GM18508 (cell line): ENCODE measurements at regions not wholly inside any gene's neighbourhood (a gene's known extent, or its start where the extent isn't known, plus 50 kb on each side); places are given as distances from the start of the nearest gene placed in this dataset.
"Not testable (repeated sequence)": the region's sequence is repeated elsewhere in the genome, so short reads cannot be mapped to it uniquely, and the experiment has no call there.

Source experiments
- ATAC-seq: cut with Tn5 transposase; IDR thresholded peaks from one replicate; pipeline ENCODE4 v1.9.1; 2021; ENCODE audit warnings: moderate number of reproducible peaks; ENCODE audit not compliant: insufficient read depth, unreplicated experiment

- no peak for ATAC-seq
These were observed 1607.1 kb downstream of the REEP3 start for GRCh38 chr10:65128277-65128676.

GRCh38 chr10:65130162-65130758, 1609.1 kb downstream of the REEP3 start:
- ATAC-seq: no peak

- no peak for ATAC-seq
These were observed 1612.5 kb downstream of the REEP3 start for GRCh38 chr10:65133652-65134051.

GRCh38 chr10:65135508-65135907, 1614.3 kb downstream of the REEP3 start:
- ATAC-seq: no peak

- no peak for ATAC-seq
These were observed 1621.6 kb downstream of the REEP3 start for GRCh38 chr10:65142641-65143435.

- no peak for ATAC-seq
These were observed 1622.5 kb downstream of the REEP3 start for GRCh38 chr10:65143723-65144122.

- no peak for ATAC-seq
These were observed 1628.7 kb downstream of the REEP3 start for GRCh38 chr10:65149878-65150277.

- no peak for ATAC-seq
These were observed 1645.1 kb downstream of the REEP3 start for GRCh38 chr10:65166272-65166671.

- ATAC-seq: no peak
These were observed 1651.0 kb downstream of the REEP3 start for GRCh38 chr10:65172249-65172648.

GRCh38 chr10:65176994-65177393, 1655.8 kb downstream of the REEP3 start:
- ATAC-seq: no peak

- no peak for ATAC-seq
These were observed 1662.0 kb downstream of the REEP3 start for GRCh38 chr10:65183236-65183635.

- ATAC-seq: not testable (repeated sequence)
These were observed 1665.5 kb downstream of the REEP3 start for GRCh38 chr10:65186668-65187067.

- no peak for ATAC-seq
These were observed 1672.9 kb downstream of the REEP3 start for GRCh38 chr10:65194126-65194525.

GRCh38 chr10:65194555-65194954, 1673.4 kb downstream of the REEP3 start:
- no peak for ATAC-seq

GRCh38 chr10:65196111-65196510, 1674.9 kb downstream of the REEP3 start:
- no peak for ATAC-seq

GRCh38 chr10:65197935-65198334, 1676.7 kb downstream of the REEP3 start:
- ATAC-seq: no peak

- ATAC-seq: no peak
These were observed 1680.3 kb downstream of the REEP3 start for GRCh38 chr10:65201491-65201890.

- ATAC-seq: no peak
These were observed 1683.8 kb downstream of the REEP3 start for GRCh38 chr10:65204999-65205398.

- no peak for ATAC-seq
These were observed 1692.0 kb downstream of the REEP3 start for GRCh38 chr10:65213170-65213569.

GRCh38 chr10:65219444-65219843, 1698.2 kb downstream of the REEP3 start:
- no peak for ATAC-seq

- no peak for ATAC-seq
These were observed 1694.7 kb upstream of the LRRTM3 start for GRCh38 chr10:65231148-65231547.

- no peak for ATAC-seq
These were observed 1691.6 kb upstream of the LRRTM3 start for GRCh38 chr10:65234261-65234660.
